ENCODE measurements at regions not wholly inside any gene's neighbourhood (a gene's known extent, or its start where the extent isn't known, plus 50 kb on each side); places are given as distances from the start of the nearest gene placed in this dataset.

- no peak for TF ChIP-seq CTCF (IDR thresholded peaks at IDR 0.05; ENCODE audit: low read length)
- TF ChIP-seq EZH2 (optimal IDR thresholded peaks at IDR 0.05; ENCODE audit: low read depth, low read length), result no peak
Measured at GRCh38 chr22:49460091-49460490, 367.6 kb downstream of the BRD1 start.

Data from MM.1S (cell line).